ENCODE measurements at regions not wholly inside any gene's neighbourhood (a gene's known extent, or its start where the extent isn't known, plus 50 kb on each side); places are given as distances from the start of the nearest gene placed in this dataset.

DNA sequence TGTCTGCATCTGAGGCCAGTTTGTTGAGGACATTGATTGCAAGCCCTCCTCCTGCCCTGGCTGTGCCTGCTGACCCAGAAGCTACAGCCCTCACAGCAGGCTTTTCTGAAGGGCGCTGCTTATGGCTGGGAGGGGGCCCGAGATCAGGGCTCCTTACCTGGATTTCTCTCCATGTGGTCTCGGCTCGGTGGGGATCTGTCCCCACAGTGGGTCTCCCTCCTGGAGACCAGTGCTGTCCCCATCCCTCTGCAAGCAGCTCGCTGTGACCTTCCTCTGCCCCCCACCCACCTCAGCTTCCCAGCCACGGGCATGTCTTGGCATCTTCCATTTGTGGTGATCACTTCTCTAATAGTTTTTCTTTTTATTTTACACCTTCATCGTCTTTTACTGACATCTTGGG, 357.9 kb downstream of the IRX2 start:
- no peak overlapping the region for H3K4me3 ChIP-seq (ENCODE audit: low read depth in 1 of 2, low read length in 2 of 2)
- ATAC-seq (ENCODE audit: insufficient read depth, low read depth) (no peak), DNase-seq (no peak)
- no peak overlapping the region for H2AFZ ChIP-seq (ENCODE audit: low read depth, low read length)
- H3K9ac ChIP-seq (ENCODE audit: low read depth, low read length) = no peak overlapping the region
- H3K4me1 ChIP-seq (ENCODE audit: insufficient read depth, low read length) = no peaks in the 10 kb centered on the region
- H3K27ac ChIP-seq (ENCODE audit: low read length) = no peak overlapping the region
- H3K79me2 ChIP-seq (ENCODE audit: insufficient read depth, low read length) = no peaks in the 10 kb centered on the region
- no peaks in the 10 kb centered on the region for H3K36me3 ChIP-seq (ENCODE audit: insufficient read depth, low read length)
- H3K27me3 ChIP-seq (ENCODE audit: insufficient read depth, low read length, poor library complexity) = no peaks in the 10 kb centered on the region
- no peak overlapping the region for H3K4me2 ChIP-seq (ENCODE audit: insufficient read depth, low read length)
- no peaks in the 10 kb centered on the region for H4K20me1 ChIP-seq (ENCODE audit: insufficient read depth, low read length)
- H3K9me3 ChIP-seq (ENCODE audit: insufficient read depth, low read length, severe bottlenecking) = no peaks in the 10 kb centered on the region
- TF ChIP-seq, protein P1, sequence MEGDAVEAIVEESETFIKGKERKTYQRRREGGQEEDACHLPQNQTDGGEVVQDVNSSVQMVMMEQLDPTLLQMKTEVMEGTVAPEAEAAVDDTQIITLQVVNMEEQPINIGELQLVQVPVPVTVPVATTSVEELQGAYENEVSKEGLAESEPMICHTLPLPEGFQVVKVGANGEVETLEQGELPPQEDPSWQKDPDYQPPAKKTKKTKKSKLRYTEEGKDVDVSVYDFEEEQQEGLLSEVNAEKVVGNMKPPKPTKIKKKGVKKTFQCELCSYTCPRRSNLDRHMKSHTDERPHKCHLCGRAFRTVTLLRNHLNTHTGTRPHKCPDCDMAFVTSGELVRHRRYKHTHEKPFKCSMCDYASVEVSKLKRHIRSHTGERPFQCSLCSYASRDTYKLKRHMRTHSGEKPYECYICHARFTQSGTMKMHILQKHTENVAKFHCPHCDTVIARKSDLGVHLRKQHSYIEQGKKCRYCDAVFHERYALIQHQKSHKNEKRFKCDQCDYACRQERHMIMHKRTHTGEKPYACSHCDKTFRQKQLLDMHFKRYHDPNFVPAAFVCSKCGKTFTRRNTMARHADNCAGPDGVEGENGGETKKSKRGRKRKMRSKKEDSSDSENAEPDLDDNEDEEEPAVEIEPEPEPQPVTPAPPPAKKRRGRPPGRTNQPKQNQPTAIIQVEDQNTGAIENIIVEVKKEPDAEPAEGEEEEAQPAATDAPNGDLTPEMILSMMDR (IDR thresholded peaks at IDR 0.05; ENCODE audit: borderline replicate concordance, extremely low read depth, low read length, poor library complexity, severe bottlenecking) = no peak
- no peak for TF ChIP-seq EZH2 (IDR thresholded peaks at IDR 0.05; ENCODE audit: borderline replicate concordance, low read depth, low read length, severe bottlenecking)

DNA sequence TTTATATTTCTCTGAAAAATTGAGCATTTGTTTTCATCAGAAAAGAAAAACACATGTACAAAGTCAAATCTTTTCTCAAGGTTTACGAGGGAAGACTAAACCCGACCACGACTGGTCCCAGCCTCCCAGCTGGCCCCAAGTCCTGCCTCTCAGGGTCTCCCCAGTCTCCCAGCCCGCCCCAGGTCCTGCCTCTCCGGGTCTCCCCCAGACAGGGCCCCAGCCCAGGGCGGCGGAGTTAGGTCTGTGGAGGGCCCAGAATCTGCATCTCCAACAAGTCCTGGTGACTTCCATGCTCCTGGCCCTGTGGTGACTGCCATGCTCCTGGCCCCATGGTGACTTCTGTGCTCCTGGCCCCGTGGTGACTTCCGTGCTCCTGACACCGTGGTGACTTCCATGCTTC, 359.9 kb downstream of the IRX2 start:
- H3K9ac ChIP-seq (ENCODE audit: low read depth, low read length) = no peak overlapping the region
- no peaks in the 10 kb centered on the region for H3K27me3 ChIP-seq (ENCODE audit: insufficient read depth, low read length, poor library complexity)
- H3K4me2 ChIP-seq (ENCODE audit: insufficient read depth, low read length) = no peak overlapping the region
- no peaks in the 10 kb centered on the region for H3K36me3 ChIP-seq (ENCODE audit: insufficient read depth, low read length)
- H3K4me1 ChIP-seq (ENCODE audit: insufficient read depth, low read length) = no peaks in the 10 kb centered on the region
- H3K9me3 ChIP-seq (ENCODE audit: insufficient read depth, low read length, severe bottlenecking) = no peaks in the 10 kb centered on the region
- no peaks in the 10 kb centered on the region for H4K20me1 ChIP-seq (ENCODE audit: insufficient read depth, low read length)
- H2AFZ ChIP-seq (ENCODE audit: low read depth, low read length) = no peak overlapping the region
- TF ChIP-seq, protein P1 (IDR thresholded peaks at IDR 0.05; ENCODE audit: borderline replicate concordance, extremely low read depth, low read length, poor library complexity, severe bottlenecking) = no peak
- no peak for TF ChIP-seq EZH2 (IDR thresholded peaks at IDR 0.05; ENCODE audit: borderline replicate concordance, low read depth, low read length, severe bottlenecking)
- no peak overlapping the region for H3K27ac ChIP-seq (ENCODE audit: low read length)
- H3K4me3 ChIP-seq (ENCODE audit: low read depth in 1 of 2, low read length in 2 of 2) = no peak overlapping the region
- no peak for DNase-seq
- no peak for ATAC-seq (ENCODE audit: insufficient read depth, low read depth)
- H3K79me2 ChIP-seq (ENCODE audit: insufficient read depth, low read length) = no peaks in the 10 kb centered on the region

GRCh38 chr5:2391021-2391420, 360.5 kb downstream of the IRX2 start:
- no peak for DNase-seq
- no peaks in the 10 kb centered on the region for H3K36me3 ChIP-seq (ENCODE audit: insufficient read depth, low read length)
- H3K27ac ChIP-seq (ENCODE audit: low read length) = no peak overlapping the region
- H3K79me2 ChIP-seq (ENCODE audit: insufficient read depth, low read length) = no peaks in the 10 kb centered on the region
- H3K9me3 ChIP-seq (ENCODE audit: insufficient read depth, low read length, severe bottlenecking) = no peaks in the 10 kb centered on the region
- no peaks in the 10 kb centered on the region for H3K27me3 ChIP-seq (ENCODE audit: insufficient read depth, low read length, poor library complexity)
- TF ChIP-seq EZH2 (IDR thresholded peaks at IDR 0.05; ENCODE audit: borderline replicate concordance, low read depth, low read length, severe bottlenecking) = no peak
- TF ChIP-seq, protein P1 (IDR thresholded peaks at IDR 0.05; ENCODE audit: borderline replicate concordance, extremely low read depth, low read length, poor library complexity, severe bottlenecking) = no peak
- no peaks in the 10 kb centered on the region for H3K4me1 ChIP-seq (ENCODE audit: insufficient read depth, low read length)
- no peak overlapping the region for H2AFZ ChIP-seq (ENCODE audit: low read depth, low read length)
- ATAC-seq (ENCODE audit: insufficient read depth, low read depth) = no peak
- H4K20me1 ChIP-seq (ENCODE audit: insufficient read depth, low read length) = no peaks in the 10 kb centered on the region
- H3K4me2 ChIP-seq (ENCODE audit: insufficient read depth, low read length) = no peak overlapping the region
- no peak overlapping the region for H3K9ac ChIP-seq (ENCODE audit: low read depth, low read length)
- no peak overlapping the region for H3K4me3 ChIP-seq (ENCODE audit: low read depth in 1 of 2, low read length in 2 of 2)

DNA sequence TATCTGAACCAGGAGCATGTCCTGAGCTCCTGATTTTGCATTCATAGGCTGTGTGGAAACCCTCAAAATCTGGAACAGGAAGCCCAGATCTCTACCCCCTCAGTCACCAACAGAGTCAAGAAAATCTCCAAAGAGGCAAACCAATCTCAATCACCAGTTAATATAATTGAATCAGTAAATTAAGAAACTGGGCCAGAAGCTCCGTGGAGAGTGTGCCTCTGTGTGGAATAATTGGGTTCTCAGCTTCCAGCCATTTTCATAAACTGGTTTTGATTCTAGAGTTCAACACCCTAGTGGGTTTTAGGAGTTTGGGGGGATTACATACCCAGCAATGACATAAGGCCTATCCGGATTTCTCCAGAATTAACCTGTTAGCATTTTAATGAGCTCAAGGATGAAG, 362.9 kb downstream of the IRX2 start:
- H3K4me2 ChIP-seq (ENCODE audit: insufficient read depth, low read length) = no peak overlapping the region

More for the DNA sequence above, 362.9 kb downstream of the IRX2 start:
- Histone ChIP-seq H3K27me3 (ENCODE audit: insufficient read depth, low read length, poor library complexity) (peaks cover 2% of the 10 kb centered on the region), H3K9me3 (ENCODE audit: insufficient read depth, low read length, severe bottlenecking) (no peaks in the 10 kb centered on the region), H3K27ac (ENCODE audit: low read length) (no peak overlapping the region), H2AFZ (ENCODE audit: low read depth, low read length) (no peak overlapping the region; the same call in 1 of the 2 replicates), H3K36me3 (ENCODE audit: insufficient read depth, low read length) (no peaks in the 10 kb centered on the region), H3K4me3 (ENCODE audit: low read depth in 1 of 2, low read length in 2 of 2) (no peak overlapping the region), H3K79me2 (ENCODE audit: insufficient read depth, low read length) (no peaks in the 10 kb centered on the region), H4K20me1 (ENCODE audit: insufficient read depth, low read length) (no peaks in the 10 kb centered on the region), H3K9ac (ENCODE audit: low read depth, low read length) (no peak overlapping the region), H3K4me1 (ENCODE audit: insufficient read depth, low read length) (no peaks in the 10 kb centered on the region)
- ATAC-seq (ENCODE audit: insufficient read depth, low read depth) (no peak), DNase-seq (no peak)
- TF ChIP-seq EZH2 (IDR thresholded peaks at IDR 0.05; ENCODE audit: borderline replicate concordance, low read depth, low read length, severe bottlenecking) = no peak
- TF ChIP-seq, protein P1 (IDR thresholded peaks at IDR 0.05; ENCODE audit: borderline replicate concordance, extremely low read depth, low read length, poor library complexity, severe bottlenecking) = no peak

Data from DND-41 (cell line).